Tibial nerve (tissue), 4 donors: ENCODE measurements at regions not wholly inside any gene's neighbourhood (a gene's known extent, or its start where the extent isn't known, plus 50 kb on each side); places are given as distances from the start of the nearest gene placed in this dataset.
A peak's percentile ranks its signal among the peaks of the same experiment; 100 is the strongest.

ENCODE experiments used
- DNase-seq, 2 donors: peaks; one replicate each; pipeline ENCODE4 v3.0.0-alpha.2; 2019; ENCODE audit warnings: low spot score in 2 of 2
- H3K27ac ChIP-seq, 4 donors: fragments of 200-600 bp; sonication (generic) in 3 of 4; one replicate each; pipeline ENCODE4 v1.5.1; 2017 to 2019; ENCODE audit warnings: mild to moderate bottlenecking in 1 of 4
- H3K27me3 ChIP-seq, 2 donors: fragments of 200-600 bp; sonication (generic) in 1 of 2; one replicate each; pipeline versions ENCODE4 v1.5.1 to v1.6.0; 2017 to 2019
- H3K36me3 ChIP-seq, 3 donors: fragments of 200-600 bp; sonication (generic); one replicate each; pipeline ENCODE4 v1.5.1; 2018 to 2019
- H3K4me1 ChIP-seq, 4 donors: fragments of 200-600 bp; sonication (generic) in 3 of 4; one replicate each; pipeline ENCODE4 v1.5.1; 2017 to 2019
- H3K4me3 ChIP-seq, 4 donors: fragments of 200-600 bp; sonication (generic) in 3 of 4; one replicate each; pipeline ENCODE4 v1.5.1; 2017 to 2019; ENCODE audit warnings: mild to moderate bottlenecking in 1 of 4, moderate library complexity in 1 of 4
- H3K9me3 ChIP-seq, 4 donors: fragments of 200-600 bp; sonication (generic) in 3 of 4; one replicate each; pipeline ENCODE4 v1.5.1; 2017 to 2019
- CTCF ChIP-seq, 5 experiments: fragments of 200-600 bp in 3 of 5; fragments of 450-650 bp in 2 of 5; sonication (generic) in 3 of 5; IDR thresholded peaks; one replicate each; pipeline ENCODE4 v1.5.1; 2016 to 2019; ENCODE audit warnings: antibody characterized with exemption in 5 of 5, mild to moderate bottlenecking in 3 of 5, moderate library complexity in 2 of 5
- EP300 ChIP-seq, 2 donors: sonication (generic); formaldehyde crosslinking; IDR thresholded peaks; one replicate each; pipeline ENCODE4 v1.6.1; 2017; ENCODE audit warnings: antibody characterized with exemption in 2 of 2, mild to moderate bottlenecking in 1 of 2
- POLR2A ChIP-seq, 2 donors: fragments of 450-650 bp; IDR thresholded peaks; one replicate each; pipeline ENCODE4 v1.6.1; 2017; ENCODE audit warnings: antibody characterized with exemption in 2 of 2, mild to moderate bottlenecking in 2 of 2, moderate library complexity in 2 of 2
- WGBS, 2 donors: methylation state at CpG; one replicate each; pipeline ENCODE4 v1.1.5; 2018; 5-methylcytosine and 5-hydroxymethylcytosine counted together

- H3K27me3 ChIP-seq = no peaks in the 10 kb centered on the region
- DNase-seq = no peak
- WGBS, 2 donors = 60 to 73% methylated on average over 9 of the region's 9 CpGs
Observed at GRCh38 chr14:45716572-45716971, 463.6 kb upstream of the MIS18BP1 start.

GRCh38 chr14:45715946-45716345 lies 462.9 kb upstream of the MIS18BP1 start:
- Histone ChIP-seq H3K36me3 (no peaks in the 10 kb centered on the region), H3K9me3 (no peaks in the 10 kb centered on the region), H3K4me3 (no peak overlapping the region), H3K4me1 (no peaks in the 10 kb centered on the region), H3K27ac (no peak overlapping the region), H3K27me3 (no peaks in the 10 kb centered on the region)
- TF ChIP-seq EP300 (IDR thresholded peaks at IDR 0.05) (no peak), CTCF (IDR thresholded peaks at IDR 0.05) (no peak), POLR2A (IDR thresholded peaks at IDR 0.05) (no peak)
- WGBS, 2 donors = 65 to 90% methylated on average over 1 of the region's 1 CpG
- DNase-seq = no peak

More at GRCh38 chr14:45716572-45716971, 463.6 kb upstream of the MIS18BP1 start:
- no peak overlapping the region for H3K27ac ChIP-seq
- H3K4me3 ChIP-seq = no peak overlapping the region
- no peaks in the 10 kb centered on the region for H3K36me3 ChIP-seq
- no peaks in the 10 kb centered on the region for H3K9me3 ChIP-seq
- no peaks in the 10 kb centered on the region for H3K4me1 ChIP-seq
- TF ChIP-seq POLR2A (IDR thresholded peaks at IDR 0.05) = no peak
- no peak for TF ChIP-seq EP300 (IDR thresholded peaks at IDR 0.05)
- TF ChIP-seq CTCF (IDR thresholded peaks at IDR 0.05) = no peak

GRCh38 chr14:45709541-45709940 lies 456.5 kb upstream of the MIS18BP1 start:
- DNase-seq = no peak
- WGBS, 2 donors = 87 to 93% methylated on average over 4 of the region's 4 CpGs
- H3K36me3 ChIP-seq = no peaks in the 10 kb centered on the region
- H3K9me3 ChIP-seq = no peaks in the 10 kb centered on the region
- no peak overlapping the region for H3K27ac ChIP-seq
- H3K27me3 ChIP-seq = no peaks in the 10 kb centered on the region
- no peak overlapping the region for H3K4me3 ChIP-seq
- no peaks in the 10 kb centered on the region for H3K4me1 ChIP-seq
- TF ChIP-seq EP300 (IDR thresholded peaks at IDR 0.05) = no peak
- TF ChIP-seq POLR2A (IDR thresholded peaks at IDR 0.05) = no peak
- no peak for TF ChIP-seq CTCF (IDR thresholded peaks at IDR 0.05)

- Histone ChIP-seq H3K4me1 (no peaks in the 10 kb centered on the region), H3K27me3 (no peaks in the 10 kb centered on the region), H3K9me3 (no peaks in the 10 kb centered on the region), H3K4me3 (no peak overlapping the region), H3K27ac (no peak overlapping the region), H3K36me3 (no peaks in the 10 kb centered on the region)
- no peak for TF ChIP-seq CTCF (IDR thresholded peaks at IDR 0.05)
- 32 to 37% methylated on average over 7 of the region's 7 CpGs for WGBS, 2 donors
- no peak for DNase-seq
Observed at GRCh38 chr14:45705940-45706534, 453.0 kb upstream of the MIS18BP1 start.

- DNase-seq = no peak
- Histone ChIP-seq H3K36me3 (no peaks in the 10 kb centered on the region), H3K4me3 (no peak overlapping the region), H3K4me1 (peaks cover 0 to 21% (median 5%) of the 10 kb centered on the region in 4 donors), H3K27me3 (no peaks in the 10 kb centered on the region), H3K9me3 (no peaks in the 10 kb centered on the region), H3K27ac (peak overlapping the region in 1 of 4 donors; percentile 41)
- no peak for TF ChIP-seq CTCF (IDR thresholded peaks at IDR 0.05)
- TF ChIP-seq EP300 (IDR thresholded peaks at IDR 0.05) = no peak
- TF ChIP-seq POLR2A (IDR thresholded peaks at IDR 0.05) = no peak
- WGBS, 2 donors = 21 to 25% methylated on average over 5 of the region's 5 CpGs
Observed at GRCh38 chr14:45699471-45699870, 446.5 kb upstream of the MIS18BP1 start.
